Mesothelial cell of epicardium (in vitro differentiated cells): ENCODE measurements at regions not wholly inside any gene's neighbourhood (a gene's known extent, or its start where the extent isn't known, plus 50 kb on each side); places are given as distances from the start of the nearest gene placed in this dataset.

ENCODE experiments used
- DNase-seq, 2 experiments: peaks; one replicate each; pipeline ENCODE4 v3.0.0; 2021; ENCODE audit warnings: low spot score in 2 of 2; ENCODE audit not compliant: unreplicated experiment in 2 of 2
- H3K27ac Mint-ChIP-seq: 2 replicates; pipeline ENCODE4 v1.8.0; 2021; ENCODE audit warnings: mixed read lengths
- H3K27me3 Mint-ChIP-seq: 2 replicates; pipeline ENCODE4 v1.8.0; 2021; ENCODE audit warnings: low read depth, mixed read lengths
- H3K36me3 Mint-ChIP-seq: 2 replicates; pipeline ENCODE4 v1.8.0; 2021; ENCODE audit warnings: mixed read lengths
- H3K4me1 Mint-ChIP-seq: 2 replicates; pipeline ENCODE4 v1.8.0; 2021; ENCODE audit warnings: mixed read lengths
- H3K4me3 Mint-ChIP-seq: 2 replicates; pipeline ENCODE4 v1.8.0; 2021; ENCODE audit warnings: mild to moderate bottlenecking, moderate library complexity, mixed read lengths
- H3K9me3 Mint-ChIP-seq: 2 replicates; pipeline ENCODE4 v1.8.0; 2021; ENCODE audit warnings: mixed read lengths
- TF ChIP-seq, protein P1 (sequence below): fragments of 200-600 bp; sonication (generic); IDR thresholded peaks from one replicate; pipeline ENCODE4 v1.5.0; 2021; ENCODE audit warnings: antibody characterized with exemption; ENCODE audit not compliant: unreplicated experiment

- TF ChIP-seq, protein P1, sequence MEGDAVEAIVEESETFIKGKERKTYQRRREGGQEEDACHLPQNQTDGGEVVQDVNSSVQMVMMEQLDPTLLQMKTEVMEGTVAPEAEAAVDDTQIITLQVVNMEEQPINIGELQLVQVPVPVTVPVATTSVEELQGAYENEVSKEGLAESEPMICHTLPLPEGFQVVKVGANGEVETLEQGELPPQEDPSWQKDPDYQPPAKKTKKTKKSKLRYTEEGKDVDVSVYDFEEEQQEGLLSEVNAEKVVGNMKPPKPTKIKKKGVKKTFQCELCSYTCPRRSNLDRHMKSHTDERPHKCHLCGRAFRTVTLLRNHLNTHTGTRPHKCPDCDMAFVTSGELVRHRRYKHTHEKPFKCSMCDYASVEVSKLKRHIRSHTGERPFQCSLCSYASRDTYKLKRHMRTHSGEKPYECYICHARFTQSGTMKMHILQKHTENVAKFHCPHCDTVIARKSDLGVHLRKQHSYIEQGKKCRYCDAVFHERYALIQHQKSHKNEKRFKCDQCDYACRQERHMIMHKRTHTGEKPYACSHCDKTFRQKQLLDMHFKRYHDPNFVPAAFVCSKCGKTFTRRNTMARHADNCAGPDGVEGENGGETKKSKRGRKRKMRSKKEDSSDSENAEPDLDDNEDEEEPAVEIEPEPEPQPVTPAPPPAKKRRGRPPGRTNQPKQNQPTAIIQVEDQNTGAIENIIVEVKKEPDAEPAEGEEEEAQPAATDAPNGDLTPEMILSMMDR, result no peak
- H3K36me3 Mint-ChIP-seq, result peaks cover 2% of the 10 kb centered on the region
- peaks cover 23% of the 10 kb centered on the region for H3K4me1 Mint-ChIP-seq
- H3K27ac Mint-ChIP-seq, result no peak overlapping the region
- peaks cover 7% of the 10 kb centered on the region for H3K9me3 Mint-ChIP-seq
- H3K4me3 Mint-ChIP-seq, result no peak overlapping the region
- no peaks in the 10 kb centered on the region for H3K27me3 Mint-ChIP-seq
- DNase-seq, result no peak
Measured at GRCh38 chr7:115356999-115357702, 435.3 kb downstream of the MDFIC start.

DNA sequence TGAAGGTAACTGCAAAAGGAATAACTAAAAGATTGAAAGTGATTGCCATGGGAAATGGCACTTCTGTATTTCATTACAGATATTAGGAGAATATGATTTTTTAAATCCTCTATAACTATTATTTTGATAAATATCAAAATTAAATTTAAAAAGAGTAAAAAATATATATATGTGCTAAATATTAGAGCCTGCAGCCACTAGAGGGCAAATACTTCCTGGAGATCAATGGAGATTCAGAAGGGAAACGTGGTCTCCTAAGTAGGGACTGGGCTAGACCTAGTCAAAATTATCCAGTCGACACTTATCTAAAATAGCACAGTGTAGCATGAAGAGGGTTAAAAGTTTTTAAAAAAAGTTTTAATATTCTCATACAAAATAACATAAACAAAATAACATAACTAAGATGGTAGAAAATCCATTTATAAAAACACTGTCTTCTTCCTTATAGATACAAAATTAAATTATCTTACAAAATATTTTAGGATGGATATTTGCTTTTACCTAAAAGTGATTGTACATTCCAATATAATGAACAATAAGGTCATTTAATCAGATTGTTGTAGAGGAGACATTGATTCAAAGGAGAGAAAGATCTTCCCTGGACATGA is 434.3 kb downstream of the MDFIC start:
- no peak overlapping the region for H3K27ac Mint-ChIP-seq
- H3K9me3 Mint-ChIP-seq, result no peaks in the 10 kb centered on the region
- no peaks in the 10 kb centered on the region for H3K27me3 Mint-ChIP-seq
- no peak for DNase-seq
- H3K36me3 Mint-ChIP-seq, result no peaks in the 10 kb centered on the region
- H3K4me1 Mint-ChIP-seq, result peaks cover 23% of the 10 kb centered on the region
- TF ChIP-seq, protein P1, result peak; percentile 44
- H3K4me3 Mint-ChIP-seq, result no peak overlapping the region

GRCh38 chr7:115354925-115355324 is 433.0 kb downstream of the MDFIC start:
- Mint-ChIP-seq H3K9me3 (no peaks in the 10 kb centered on the region), H3K27me3 (no peaks in the 10 kb centered on the region), H3K4me3 (no peak overlapping the region), H3K36me3 (no peaks in the 10 kb centered on the region), H3K4me1 (peaks cover 23% of the 10 kb centered on the region), H3K27ac (no peak overlapping the region)
- TF ChIP-seq, protein P1, result no peak
- no peak for DNase-seq

DNA sequence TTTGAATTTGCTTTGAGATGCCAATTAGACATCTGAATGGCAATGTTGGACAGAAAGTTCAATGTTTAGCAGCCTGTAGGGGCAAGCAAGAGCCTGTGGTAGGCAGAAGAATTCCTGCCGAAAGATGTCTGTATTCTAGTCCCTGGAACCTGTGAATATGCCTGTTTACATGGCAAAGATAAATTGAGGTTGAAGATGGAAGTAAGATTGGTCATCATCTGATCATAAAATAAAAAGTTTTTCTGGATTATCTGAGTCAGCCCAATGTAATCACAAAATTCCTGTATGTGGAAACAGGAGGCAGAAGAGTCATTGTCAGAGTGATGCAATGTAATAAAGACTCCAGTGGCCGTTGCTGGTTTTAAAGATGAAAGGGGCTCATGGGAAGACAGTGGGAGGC is 430.5 kb downstream of the MDFIC start:
- TF ChIP-seq, protein P1, result no peak
- no peak for DNase-seq
- no peak overlapping the region for H3K27ac Mint-ChIP-seq
- H3K36me3 Mint-ChIP-seq, result peaks cover 3% of the 10 kb centered on the region
- peaks cover 12% of the 10 kb centered on the region for H3K9me3 Mint-ChIP-seq
- H3K27me3 Mint-ChIP-seq, result no peaks in the 10 kb centered on the region
- H3K4me1 Mint-ChIP-seq, result peaks cover 10% of the 10 kb centered on the region
- H3K4me3 Mint-ChIP-seq, result no peak overlapping the region

DNA sequence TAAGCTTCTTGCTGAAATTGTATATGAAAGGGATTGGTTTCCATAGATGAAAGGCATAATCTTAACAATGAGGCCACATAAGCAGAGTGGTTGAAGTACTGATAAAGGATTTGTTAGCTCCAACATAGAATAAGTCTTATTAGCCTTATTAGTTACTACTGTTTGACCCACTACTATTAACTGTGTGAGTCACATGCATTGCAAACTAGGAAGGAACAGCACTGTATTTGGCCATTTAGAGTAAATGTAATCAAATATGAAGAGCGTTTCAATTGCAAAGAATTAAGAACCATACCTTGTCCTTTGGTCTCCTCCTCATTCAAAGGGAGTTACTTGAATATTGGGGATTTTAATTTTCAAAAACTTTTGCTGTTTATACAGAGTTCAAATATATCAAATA is 428.9 kb downstream of the MDFIC start:
- H3K36me3 Mint-ChIP-seq, result peaks cover 3% of the 10 kb centered on the region
- H3K27ac Mint-ChIP-seq, result no peak overlapping the region
- peaks cover 12% of the 10 kb centered on the region for H3K9me3 Mint-ChIP-seq
- DNase-seq, result no peak
- no peaks in the 10 kb centered on the region for H3K27me3 Mint-ChIP-seq
- peaks cover 12% of the 10 kb centered on the region for H3K4me1 Mint-ChIP-seq
- TF ChIP-seq, protein P1, result no peak
- no peak overlapping the region for H3K4me3 Mint-ChIP-seq
